ENCODE measurements at regions not wholly inside any gene's neighbourhood (a gene's known extent, or its start where the extent isn't known, plus 50 kb on each side); places are given as distances from the start of the nearest gene placed in this dataset.
"Not testable (repeated sequence)": the region's sequence is repeated elsewhere in the genome, so short reads cannot be mapped to it uniquely, and the experiment has no call there.

DNA sequence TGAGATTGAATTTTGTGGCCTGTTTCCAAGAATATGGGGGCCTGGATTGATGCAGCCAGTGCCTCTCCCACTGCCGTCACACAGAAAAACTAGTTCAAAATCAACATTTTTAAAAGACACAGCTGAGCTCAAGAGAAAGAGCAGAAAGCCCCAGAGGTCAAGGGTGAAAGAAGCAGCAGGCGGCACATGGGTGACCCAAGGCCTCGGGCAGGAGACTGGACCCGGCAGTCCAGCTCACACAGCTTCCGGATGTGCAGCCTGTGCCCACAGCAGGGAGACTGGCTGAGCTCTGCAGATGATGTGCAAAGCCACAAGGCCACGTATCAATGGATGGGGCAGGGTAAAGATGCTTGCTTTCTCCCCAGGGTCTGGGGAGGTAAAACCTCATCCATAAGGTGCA is 50.4 kb upstream of the RNF32 start:
- no peak for DNase-seq

DNA sequence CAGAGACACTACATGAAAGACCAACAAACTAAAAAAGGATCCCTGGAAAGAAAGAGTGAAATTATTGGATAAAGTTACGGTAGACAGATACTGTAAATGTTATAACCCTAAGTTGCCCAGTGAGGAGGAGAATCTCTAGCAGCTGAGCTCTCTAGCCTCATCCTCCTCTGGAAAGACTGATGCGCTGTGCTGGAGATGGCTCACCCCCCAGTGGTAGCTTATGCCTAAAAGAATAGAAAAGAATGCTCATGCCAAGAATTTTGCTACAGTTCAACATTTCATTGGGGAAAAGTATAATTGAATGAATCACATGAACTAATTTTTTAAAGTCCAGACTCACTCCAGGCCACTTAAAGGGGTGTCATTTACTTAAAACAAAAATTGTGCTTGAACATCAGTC is 50.8 kb upstream of the RNF32 start:
- DNase-seq = no peak

- no peak for DNase-seq
These were observed 54.6 kb upstream of the RNF32 start for GRCh38 chr7:156585926-156586325.

GRCh38 chr7:156585025-156585648 is 55.4 kb upstream of the RNF32 start:
- no peak for DNase-seq

- no peak for DNase-seq
These were observed 57.9 kb upstream of the RNF32 start for GRCh38 chr7:156582591-156583123.

- DNase-seq = no peak
These were observed 60.5 kb upstream of the RNF32 start for GRCh38 chr7:156580036-156580435.

GRCh38 chr7:156579566-156579965 is 61.0 kb upstream of the RNF32 start:
- DNase-seq = no peak

DNA sequence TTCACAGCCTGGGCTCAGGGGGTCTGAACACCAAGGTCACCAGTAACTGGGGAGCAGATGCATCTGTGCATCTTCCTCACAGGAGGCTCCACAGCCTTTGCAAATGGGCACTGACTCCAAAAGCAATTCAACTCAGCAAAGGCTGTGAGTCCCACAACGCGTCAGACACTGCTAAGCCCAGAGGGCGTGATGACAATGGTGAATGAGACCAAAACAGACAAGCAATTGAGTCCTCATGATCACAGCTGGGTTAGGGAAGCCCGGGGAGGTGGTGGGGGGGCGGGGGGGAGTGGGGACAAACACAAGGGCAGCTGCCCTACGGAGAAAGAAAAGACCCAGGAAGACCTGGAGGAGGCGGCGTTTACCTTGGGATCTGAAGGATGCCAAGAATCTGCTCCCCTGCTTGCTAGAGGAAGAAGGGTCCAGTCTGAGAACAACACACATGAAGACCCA is 61.6 kb upstream of the RNF32 start:
- DNase-seq = no peak

GRCh38 chr7:156578578-156578940 is 62.0 kb upstream of the RNF32 start:
- no peak for DNase-seq

DNA sequence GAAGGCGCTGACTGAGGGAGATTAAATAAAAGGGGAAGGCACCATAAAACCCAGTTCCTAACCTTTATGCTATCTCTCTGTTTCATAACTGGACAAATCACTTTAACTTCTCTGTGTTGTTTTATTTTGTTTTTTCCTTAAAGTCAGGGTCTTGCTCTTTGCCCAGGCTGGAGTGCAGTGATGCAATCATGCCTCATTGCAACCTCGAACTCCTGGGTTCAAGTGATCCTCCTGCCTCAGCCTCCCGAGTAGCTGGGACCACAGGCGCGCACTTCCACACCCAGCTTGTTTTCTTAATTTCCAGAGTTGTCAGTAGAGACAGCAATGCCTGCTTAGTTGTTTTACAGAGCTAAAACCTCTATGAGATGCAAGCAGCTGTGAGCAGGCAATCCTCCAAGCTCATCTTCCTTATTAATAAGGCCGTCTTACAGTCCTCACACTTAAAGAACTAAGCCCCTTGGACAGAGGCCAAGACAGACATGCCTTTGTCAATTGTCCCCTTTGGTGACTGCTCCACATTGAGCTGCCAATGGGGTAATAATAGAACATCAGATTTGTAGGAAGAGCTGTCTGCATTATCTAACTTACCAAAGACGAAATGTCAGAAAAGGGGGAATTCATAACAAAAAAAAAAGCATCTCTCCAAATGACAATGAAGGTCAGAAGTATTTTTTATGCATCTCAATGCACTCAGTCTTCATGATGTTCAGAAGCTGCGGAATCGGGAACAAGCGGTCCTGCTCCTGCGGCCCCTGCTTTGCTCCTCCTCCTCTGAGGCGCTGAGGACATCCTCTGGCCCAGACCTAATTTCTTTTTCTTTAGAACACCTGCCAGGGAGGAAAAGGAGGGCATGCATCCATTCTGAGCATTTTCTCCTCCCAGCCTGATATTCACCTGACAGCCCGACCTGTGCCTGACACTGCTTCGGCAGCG is 62.7 kb upstream of the RNF32 start:
- no peak for DNase-seq

DNA sequence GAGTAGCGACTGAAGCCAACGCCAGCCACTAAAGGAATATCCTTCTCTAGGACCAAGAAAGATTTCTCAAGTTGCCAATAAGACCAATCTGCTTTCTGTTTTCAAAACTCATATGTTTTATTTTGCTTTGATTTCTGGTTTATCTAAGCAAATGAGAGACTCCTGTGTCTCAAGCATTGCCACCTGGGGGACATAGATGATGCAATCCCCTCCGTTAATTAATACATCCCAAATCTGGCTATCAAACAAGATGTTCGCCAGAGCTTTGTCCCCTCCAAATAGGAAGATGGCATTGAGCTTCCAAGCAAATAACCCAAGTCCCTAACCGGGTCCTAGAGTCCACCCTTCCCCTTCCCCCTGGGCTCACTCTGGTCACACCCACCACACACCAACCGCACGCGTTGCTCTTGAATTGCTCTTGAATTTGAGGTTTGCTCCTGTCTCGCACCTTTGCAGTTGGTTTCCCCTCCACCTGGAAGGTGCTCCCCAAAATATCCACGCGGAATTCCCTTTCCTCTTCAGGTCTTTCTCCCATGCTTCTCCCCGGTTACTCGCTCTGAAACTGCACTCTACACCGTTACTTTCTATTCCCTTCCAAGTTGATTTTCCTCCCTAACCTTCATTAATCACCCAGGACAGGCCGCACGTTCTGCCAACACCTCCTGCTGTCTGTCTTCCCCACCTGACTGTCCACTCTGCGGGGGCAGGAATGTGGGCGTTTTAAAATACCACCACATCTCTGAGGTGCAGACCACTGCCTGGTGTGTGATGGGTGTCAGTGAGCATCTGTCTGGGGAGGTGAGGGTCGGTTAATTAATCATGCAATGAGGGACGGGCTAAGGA is 64.1 kb upstream of the RNF32 start:
- no peak for DNase-seq

- no peak for DNase-seq
These were observed 72.3 kb upstream of the RNF32 start for GRCh38 chr7:156568258-156568657.

- no peak for DNase-seq
These were observed 73.6 kb upstream of the RNF32 start for GRCh38 chr7:156566812-156567549.

DNA sequence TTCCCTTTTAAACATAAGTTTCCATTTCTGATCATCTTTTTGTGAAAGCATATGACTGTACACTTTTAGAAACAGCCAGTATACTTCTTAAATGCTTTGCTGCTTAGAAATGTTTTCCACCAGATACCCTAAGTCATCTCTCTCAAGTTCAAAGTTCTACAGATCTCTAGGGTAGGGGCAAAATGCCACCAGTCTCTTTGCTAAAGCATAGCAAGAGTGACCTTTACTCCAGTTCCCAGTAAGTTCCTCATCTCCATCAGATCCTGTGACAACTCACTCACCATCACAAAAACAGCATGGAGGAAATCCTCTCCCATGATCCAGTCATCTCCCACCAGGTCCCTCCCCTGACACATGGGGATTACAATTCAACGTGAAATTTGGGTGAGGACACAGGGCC is 75.6 kb upstream of the RNF32 start:
- not testable (repeated sequence) for DNase-seq

DNA sequence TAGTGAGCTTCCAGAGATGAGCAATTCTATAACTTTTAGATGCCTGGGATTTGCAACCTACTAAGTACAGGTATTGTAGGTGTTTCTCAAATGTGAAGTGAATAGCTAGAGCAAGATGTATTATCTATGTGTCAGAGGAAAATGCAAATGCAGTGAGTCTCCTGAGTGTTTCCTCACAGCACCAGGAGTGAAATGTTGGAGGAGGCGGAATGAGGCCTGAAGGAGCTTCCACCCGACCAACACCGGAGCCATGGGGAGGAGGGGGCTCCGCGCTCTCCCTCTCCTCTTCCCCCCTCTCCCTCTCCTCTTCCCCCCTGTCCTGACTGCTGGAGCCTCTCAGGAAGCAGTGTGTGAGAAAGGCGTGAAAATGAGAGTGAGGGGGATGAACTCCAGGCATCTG is 79.9 kb upstream of the RNF32 start:
- no peak for DNase-seq

DNA sequence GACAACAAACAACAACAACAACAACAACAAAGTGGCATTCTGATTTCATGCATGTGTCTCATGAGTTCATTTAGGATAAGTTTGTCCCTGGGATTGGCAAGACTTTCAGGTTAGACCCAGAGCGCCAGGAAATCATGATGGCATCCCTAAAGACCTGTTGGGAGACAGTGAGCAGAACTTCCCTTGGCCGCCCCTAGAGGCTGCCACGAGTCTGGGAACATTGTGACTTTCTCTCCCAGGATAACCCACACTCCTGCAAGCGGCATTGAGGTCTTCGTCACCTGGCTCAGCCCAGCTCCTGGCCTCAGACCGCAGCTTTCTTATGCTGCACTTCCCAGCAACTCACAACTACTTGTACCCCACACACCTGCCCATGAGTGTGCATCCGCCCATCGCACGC is 80.5 kb upstream of the RNF32 start:
- no peak for DNase-seq

DNA sequence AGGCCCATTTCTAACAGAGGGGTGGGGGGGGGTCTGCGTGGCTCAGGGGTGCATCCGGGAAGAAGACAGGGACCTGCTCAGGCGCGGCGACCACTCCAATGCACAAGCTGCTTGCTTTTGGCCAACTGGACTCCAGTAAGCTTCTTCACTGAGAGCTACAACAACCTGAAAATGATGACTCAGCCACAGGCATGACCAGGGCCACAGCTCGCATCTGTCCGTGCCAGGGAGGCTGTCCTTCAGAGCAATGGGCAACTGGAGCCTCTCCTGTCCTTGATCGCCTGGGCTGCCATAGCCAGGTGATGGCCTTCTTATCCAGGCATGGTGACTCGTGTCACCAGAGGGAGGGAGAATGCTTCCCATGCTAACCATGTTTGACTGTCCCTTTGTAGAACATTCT is 81.6 kb upstream of the RNF32 start:
- DNase-seq = no peak

DNA sequence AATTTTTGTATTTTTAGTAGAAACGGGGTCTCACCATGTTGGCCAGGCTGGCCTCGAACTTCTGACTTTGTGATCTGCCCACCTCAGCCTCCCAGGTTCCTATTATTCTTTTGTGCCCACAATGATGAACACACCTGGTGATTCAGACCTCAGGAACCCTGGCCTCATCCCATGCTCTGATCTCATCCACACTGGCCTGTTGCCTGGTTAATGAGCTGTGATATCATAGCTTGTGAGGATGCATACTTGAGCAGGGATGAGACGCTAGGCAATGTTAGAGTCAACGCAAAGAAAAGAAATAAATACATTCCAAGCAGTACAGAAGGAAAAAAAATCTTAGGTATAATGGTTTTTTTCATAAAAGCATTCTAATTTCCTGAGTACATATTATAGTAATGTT is 82.4 kb upstream of the RNF32 start:
- no peak for DNase-seq

GRCh38 chr7:156556083-156556482 is 84.5 kb upstream of the RNF32 start:
- DNase-seq = no peak

GRCh38 chr7:156554488-156554887 is 86.1 kb upstream of the RNF32 start:
- DNase-seq = no peak

DNA sequence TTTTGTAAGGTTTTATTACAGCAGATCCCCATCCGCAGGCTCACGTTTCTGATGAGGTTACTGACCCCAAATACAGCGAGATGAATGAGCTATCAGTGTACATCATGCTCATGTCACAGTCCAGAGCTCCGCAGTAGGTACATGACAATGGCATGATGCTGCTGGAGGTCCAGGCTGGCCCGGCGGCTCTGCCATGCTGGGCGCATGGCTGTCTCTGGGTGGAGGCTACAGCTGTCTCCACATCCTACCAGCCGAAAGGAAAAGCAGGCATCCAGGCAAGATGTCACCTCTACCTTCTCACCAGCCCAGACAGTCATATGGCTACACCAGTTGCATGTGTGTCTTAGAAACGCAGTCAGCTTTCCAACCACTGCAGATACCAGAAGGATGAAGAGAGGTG is 90.9 kb upstream of the RNF32 start:
- no peak for DNase-seq

- DNase-seq = no peak
These were observed 92.6 kb upstream of the RNF32 start for GRCh38 chr7:156547884-156548561.
